H1 (cell line): ENCODE measurements at regions not wholly inside any gene's neighbourhood (a gene's known extent, or its start where the extent isn't known, plus 50 kb on each side); places are given as distances from the start of the nearest gene placed in this dataset.
"Not testable (repeated sequence)": the region's sequence is repeated elsewhere in the genome, so short reads cannot be mapped to it uniquely, and the experiment has no call there.

Source experiments
- ATF3 ChIP-seq: IDR thresholded peaks from 2 replicates; pipeline ENCODE4 v1.6.1; 2011; ENCODE audit warnings: low read depth, mild to moderate bottlenecking, low read length; ENCODE audit not compliant: insufficient read depth
- BRCA1 ChIP-seq: IDR thresholded peaks from 2 replicates; pipeline ENCODE4 v1.6.1; 2012; ENCODE audit warnings: low read depth, low read length, improper control_type of control experiment

GRCh38 chr7:63901204-63901506, 97.5 kb upstream of the ZNF722 start:
- not testable (repeated sequence) for TF ChIP-seq ATF3, BRCA1
